Ishikawa (cell line): ENCODE measurements at regions not wholly inside any gene's neighbourhood (a gene's known extent, or its start where the extent isn't known, plus 50 kb on each side); places are given as distances from the start of the nearest gene placed in this dataset.

Source experiments
- CEBPB ChIP-seq: IDR thresholded peaks from 2 replicates; pipeline ENCODE4 v1.6.1; 2012
- CREB1 ChIP-seq: IDR thresholded peaks from 2 replicates; pipeline ENCODE4 v1.6.1; 2012; ENCODE audit warnings: low read depth
- EGR1 ChIP-seq: IDR thresholded peaks from 2 replicates; pipeline ENCODE4 v1.6.1; 2012
- EP300 ChIP-seq: IDR thresholded peaks from 2 replicates; pipeline ENCODE4 v1.6.1; 2012; ENCODE audit warnings: borderline replicate concordance
- FOXM1 ChIP-seq: IDR thresholded peaks from 2 replicates; pipeline ENCODE4 v1.6.1; 2012; ENCODE audit warnings: low read depth, borderline replicate concordance
- NFIC ChIP-seq: IDR thresholded peaks from 2 replicates; pipeline ENCODE4 v1.6.1; 2012
- RAD21 ChIP-seq: IDR thresholded peaks from 2 replicates; pipeline ENCODE4 v1.6.1; 2012; ENCODE audit warnings: low read depth
- REST ChIP-seq: IDR thresholded peaks from 2 replicates; pipeline ENCODE4 v1.6.1; 2012; ENCODE audit warnings: low read depth, mild to moderate bottlenecking
- TAF1 ChIP-seq: IDR thresholded peaks from 2 replicates; pipeline ENCODE4 v1.6.1; 2012; ENCODE audit warnings: low read depth, mild to moderate bottlenecking
- TCF12 ChIP-seq: IDR thresholded peaks from 2 replicates; pipeline ENCODE4 v1.6.1; 2012; ENCODE audit warnings: low read depth
- TEAD4 ChIP-seq: IDR thresholded peaks from 2 replicates; pipeline ENCODE4 v1.6.1; 2012
- YY1 ChIP-seq: IDR thresholded peaks from 2 replicates; pipeline ENCODE4 v1.6.1; 2012; ENCODE audit warnings: low read depth
- ZBTB7A ChIP-seq: IDR thresholded peaks from 2 replicates; pipeline ENCODE4 v1.6.1; 2012; ENCODE audit warnings: low read depth
- TF ChIP-seq, protein P1 (sequence below): IDR thresholded peaks from 2 replicates; pipeline ENCODE4 v1.6.1; 2012
- TF ChIP-seq, protein P2 (sequence below): IDR thresholded peaks from 2 replicates; pipeline ENCODE4 v1.6.1; 2012

DNA sequence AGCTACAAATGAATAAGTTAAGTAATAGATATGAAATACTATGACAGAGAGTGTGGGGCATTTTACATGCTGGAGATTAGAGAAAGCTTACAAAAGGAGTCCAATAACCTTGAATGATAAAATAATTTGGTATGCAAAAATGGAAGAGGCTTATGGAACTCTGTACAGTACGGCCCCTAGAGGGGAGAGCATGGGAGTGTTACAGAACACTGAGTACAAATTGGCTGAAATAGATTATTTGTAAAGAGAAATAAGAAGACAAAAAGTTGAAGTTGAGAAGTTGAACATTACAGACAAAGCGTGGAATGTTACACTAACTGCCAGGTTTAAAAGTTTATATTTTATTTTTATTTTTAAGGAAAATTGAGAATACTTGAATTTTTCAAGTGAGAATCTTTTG, 192.1 kb upstream of the DOK6 start:
- TF ChIP-seq TEAD4 = no peak
- no peak for TF ChIP-seq NFIC
- TF ChIP-seq YY1 = no peak
- TF ChIP-seq ZBTB7A = no peak
- no peak for TF ChIP-seq EP300
- no peak for TF ChIP-seq CEBPB
- TF ChIP-seq, protein P1, sequence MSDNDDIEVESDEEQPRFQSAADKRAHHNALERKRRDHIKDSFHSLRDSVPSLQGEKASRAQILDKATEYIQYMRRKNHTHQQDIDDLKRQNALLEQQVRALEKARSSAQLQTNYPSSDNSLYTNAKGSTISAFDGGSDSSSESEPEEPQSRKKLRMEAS = no peak
- TF ChIP-seq FOXM1 = no peak

- TF ChIP-seq, protein P1 = no peak
- TF ChIP-seq EP300 (no peak), TEAD4 (no peak), TAF1 (no peak), NFIC (no peak), ZBTB7A (no peak), FOXM1 (no peak), EGR1 (no peak), RAD21 (no peak), TCF12 (no peak), REST (no peak)
- TF ChIP-seq, protein P2, sequence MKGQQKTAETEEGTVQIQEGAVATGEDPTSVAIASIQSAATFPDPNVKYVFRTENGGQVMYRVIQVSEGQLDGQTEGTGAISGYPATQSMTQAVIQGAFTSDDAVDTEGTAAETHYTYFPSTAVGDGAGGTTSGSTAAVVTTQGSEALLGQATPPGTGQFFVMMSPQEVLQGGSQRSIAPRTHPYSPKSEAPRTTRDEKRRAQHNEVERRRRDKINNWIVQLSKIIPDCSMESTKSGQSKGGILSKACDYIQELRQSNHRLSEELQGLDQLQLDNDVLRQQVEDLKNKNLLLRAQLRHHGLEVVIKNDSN = no peak
These were observed 190.9 kb upstream of the DOK6 start for GRCh38 chr18:69209761-69210160.

- TF ChIP-seq, protein P2 = no peak
- no peak for TF ChIP-seq CEBPB
- TF ChIP-seq TCF12 = no peak
- TF ChIP-seq REST = no peak
- no peak for TF ChIP-seq YY1
- no peak for TF ChIP-seq FOXM1
- TF ChIP-seq TEAD4 = no peak
- no peak for TF ChIP-seq TAF1
- TF ChIP-seq CREB1 = no peak
- no peak for TF ChIP-seq NFIC
These were observed 186.8 kb upstream of the DOK6 start for GRCh38 chr18:69213842-69214241.

DNA sequence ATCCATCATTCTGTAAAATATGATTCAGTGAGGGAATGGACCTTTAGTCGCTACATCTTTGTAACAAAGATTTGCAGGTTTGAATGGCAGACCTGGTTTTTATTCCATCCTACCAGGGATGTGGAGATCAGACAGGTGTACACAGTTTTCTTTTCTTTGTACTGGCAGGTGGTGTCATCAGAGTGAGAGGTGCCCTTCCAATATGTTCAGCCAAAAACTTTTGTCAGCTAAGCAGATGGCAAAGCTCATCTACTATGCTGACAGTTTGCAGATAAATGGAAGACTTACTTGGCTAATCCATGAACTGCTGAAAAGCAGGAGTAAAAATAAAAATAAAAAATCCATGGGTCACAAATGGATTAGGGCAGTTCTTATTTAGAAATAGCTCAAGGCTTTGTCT, 185.5 kb upstream of the DOK6 start:
- no peak for TF ChIP-seq TEAD4
- no peak for TF ChIP-seq ZBTB7A
- TF ChIP-seq TCF12 = no peak
- TF ChIP-seq, protein P1 = no peak
- TF ChIP-seq EP300 = no peak
- no peak for TF ChIP-seq REST
- no peak for TF ChIP-seq EGR1
- TF ChIP-seq YY1 = no peak
- no peak for TF ChIP-seq CREB1
- no peak for TF ChIP-seq RAD21
- TF ChIP-seq, protein P2 = no peak
- TF ChIP-seq NFIC = no peak
- TF ChIP-seq FOXM1 = no peak
- no peak for TF ChIP-seq CEBPB
- no peak for TF ChIP-seq TAF1
